EH (cell line): ENCODE measurements at regions not wholly inside any gene's neighbourhood (a gene's known extent, or its start where the extent isn't known, plus 50 kb on each side); places are given as distances from the start of the nearest gene placed in this dataset.

Source experiments
- DNase-seq: peaks from one replicate; pipeline ENCODE4 v3.0.0-alpha.2; 2015; ENCODE audit warnings: low read depth

DNA sequence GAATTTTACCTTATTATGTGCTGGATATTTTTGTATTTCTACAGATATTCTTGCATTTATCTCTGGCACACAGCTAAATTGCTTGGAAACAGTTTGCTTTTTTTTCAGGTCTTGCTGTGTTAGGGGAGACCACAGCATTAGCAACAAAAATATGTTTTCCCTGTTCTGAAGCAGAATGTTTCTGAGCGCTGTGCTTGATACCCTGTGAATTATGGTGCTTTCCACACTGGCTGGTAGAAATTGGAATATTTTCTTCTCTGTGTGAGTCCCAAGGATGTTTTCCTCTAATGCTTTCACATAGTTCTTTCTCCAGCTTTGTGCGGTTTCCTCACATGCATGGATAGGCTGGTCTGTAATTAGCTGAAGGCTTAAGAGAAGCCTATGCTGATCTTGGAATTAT lies 651.6 kb upstream of the IGFBP3 start:
- peak; percentile 7 for DNase-seq

DNA sequence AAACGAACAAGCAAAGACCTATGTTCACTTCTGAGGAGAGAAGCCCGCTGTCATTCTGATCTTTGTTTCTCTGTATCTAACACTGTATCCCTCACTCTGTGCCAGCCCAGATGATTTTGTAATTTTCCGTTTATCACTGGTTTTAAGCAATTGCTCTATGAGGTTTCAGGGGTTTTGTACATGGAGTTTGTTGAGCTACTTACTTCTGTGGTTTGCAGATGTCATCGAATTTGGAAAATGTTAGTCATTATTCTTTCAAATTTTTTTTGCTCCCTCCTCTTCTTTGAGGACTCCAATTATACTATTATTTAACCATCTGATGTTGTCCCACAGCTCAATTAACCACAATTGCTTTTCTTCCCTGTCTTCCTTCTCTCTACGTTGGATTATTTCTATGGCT lies 650.9 kb upstream of the IGFBP3 start:
- DNase-seq, result peak; percentile 40

DNA sequence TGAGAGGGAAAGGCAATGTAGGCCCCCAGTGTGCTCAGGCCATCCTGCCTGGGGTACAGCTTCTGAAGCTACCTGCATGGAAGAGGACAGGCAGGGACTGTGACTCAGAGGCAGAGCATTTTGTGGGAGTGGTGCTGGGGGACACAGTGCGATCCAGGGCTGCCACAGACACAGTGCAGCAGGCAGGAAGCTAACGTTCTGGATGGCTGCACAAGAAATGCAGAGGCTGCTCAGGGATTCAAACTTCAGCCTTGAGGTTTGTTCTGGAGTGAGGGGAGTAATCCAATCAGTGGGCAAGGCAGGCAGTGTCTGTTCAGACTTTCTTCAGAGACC lies 648.0 kb upstream of the IGFBP3 start:
- DNase-seq, result peak; percentile 69

- DNase-seq, result peak; percentile 77
Measured at GRCh38 chr7:46568420-46569132, 647.5 kb upstream of the IGFBP3 start.

DNA sequence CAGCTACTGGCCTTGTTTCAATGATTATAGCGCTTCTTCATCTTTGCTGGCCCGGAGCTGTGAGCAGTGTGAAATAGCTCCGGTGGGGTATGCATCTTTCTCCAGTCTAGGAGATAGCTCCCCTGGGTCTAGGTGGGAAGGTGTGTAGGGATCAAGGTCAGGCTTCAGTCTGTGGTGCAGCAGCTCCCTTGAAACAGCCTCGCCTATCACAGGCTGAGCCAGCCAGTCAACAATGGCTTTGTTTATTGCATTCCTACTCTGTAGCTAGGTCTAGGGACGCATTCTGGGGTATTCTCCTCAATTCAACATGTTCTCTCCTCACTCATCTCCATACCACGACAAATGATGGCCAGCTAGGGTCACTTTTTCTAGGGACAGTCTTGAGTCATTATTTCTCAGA lies 646.8 kb upstream of the IGFBP3 start:
- no peak for DNase-seq

GRCh38 chr7:46566097-46566774 lies 645.2 kb upstream of the IGFBP3 start:
- DNase-seq, result peak; percentile 84

DNA sequence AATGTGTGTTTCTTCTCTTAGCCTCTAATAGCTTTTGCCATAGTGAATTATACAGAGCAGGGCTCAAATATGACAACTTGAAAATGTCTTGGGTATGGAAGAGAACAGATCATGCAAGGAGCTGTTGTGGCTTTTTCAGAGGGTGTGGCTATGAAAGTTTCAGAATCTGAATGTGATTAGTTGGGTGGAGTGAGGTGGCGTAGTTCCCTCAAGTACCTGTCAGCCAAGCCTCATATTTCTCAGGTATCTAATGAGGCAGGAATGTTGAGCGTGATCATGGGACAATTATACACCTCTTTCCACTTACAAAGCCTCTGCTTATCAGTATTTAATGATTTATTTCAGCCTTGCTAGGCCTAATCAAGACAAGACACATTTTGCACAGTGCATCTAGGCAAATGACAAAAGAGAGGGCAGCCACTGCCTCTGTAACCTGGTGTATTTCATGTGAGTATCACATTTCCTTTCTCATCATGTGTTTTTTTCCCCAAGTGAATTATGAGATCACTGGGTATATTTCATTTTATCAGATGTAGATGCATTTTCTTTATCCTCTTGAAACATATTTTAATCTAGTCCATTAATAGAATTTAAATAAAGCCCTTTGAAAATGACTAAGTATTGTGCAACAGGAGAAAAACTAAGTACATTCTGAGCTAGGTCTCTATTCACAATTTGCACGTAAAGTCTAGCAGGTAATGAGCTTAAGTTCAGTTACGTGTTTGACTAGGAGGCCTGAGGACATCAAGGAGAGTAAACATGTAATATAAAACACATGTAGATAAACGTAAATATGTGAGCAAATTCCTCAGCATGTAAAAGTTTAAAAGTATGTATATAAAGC lies 644.4 kb upstream of the IGFBP3 start:
- DNase-seq, result no peak

DNA sequence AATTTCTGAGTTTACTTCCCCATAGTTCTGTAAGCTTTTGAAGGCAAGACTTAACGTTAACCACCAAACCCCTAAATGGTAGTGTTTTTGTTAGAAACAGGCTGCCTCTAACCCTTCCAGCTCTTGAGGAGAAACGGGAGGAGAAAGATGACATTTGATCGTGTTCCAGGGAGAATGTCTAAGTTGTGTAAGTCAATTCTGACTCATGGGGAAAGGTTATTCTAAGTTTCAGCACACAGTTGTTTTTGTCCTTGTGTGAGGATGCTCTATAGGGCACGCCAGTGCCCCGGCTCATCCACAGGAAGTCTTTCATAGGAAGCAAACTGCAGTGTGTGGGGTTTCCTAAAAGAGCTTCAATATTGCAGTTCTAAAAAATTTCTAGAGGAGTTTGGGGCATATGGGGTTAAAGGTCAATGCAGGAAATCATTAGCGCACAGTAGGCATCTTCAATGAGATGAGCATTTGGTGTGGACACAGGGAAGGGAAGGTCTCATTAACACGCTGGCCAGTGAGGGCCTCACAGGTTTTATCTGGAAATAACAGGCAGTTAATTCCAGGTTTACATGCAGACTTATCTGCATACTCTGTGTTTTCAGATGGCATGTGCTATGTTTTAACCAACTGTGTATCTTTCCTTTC lies 638.2 kb upstream of the IGFBP3 start:
- peak; percentile 96 for DNase-seq

DNA sequence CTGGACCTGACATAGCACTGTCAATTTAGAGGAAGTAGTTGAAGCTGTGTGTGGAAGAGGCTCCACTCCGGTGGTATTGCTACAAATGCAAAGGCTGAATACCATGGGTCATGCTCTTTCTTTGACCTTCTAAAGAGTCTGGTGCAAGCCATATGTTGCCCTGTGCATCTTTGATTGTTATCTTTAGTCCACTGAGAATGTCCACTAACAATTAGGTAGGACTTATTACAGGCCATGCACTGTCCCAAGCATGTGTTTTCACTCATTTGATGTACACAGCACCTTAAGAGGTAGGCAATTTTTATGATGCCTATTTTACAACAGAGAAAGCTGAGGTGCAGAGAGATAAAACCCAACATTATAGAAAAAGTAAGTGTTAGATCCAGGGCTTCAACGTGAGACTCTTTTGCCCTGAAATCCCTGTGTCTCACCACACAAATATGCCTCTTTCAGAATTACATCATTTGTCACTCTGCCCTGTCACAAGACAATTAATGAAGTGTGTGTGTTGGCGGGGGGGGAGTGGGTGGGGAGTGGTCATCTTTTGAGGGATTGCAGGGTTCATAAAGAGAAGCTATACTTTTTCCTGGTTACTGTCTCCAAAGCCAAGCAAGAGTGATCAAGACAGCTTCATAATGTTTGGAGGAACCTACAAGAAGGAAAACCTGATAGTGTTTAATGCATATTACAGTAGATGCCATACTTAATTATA lies 637.6 kb upstream of the IGFBP3 start:
- DNase-seq, result peak; percentile 91

- DNase-seq, result no peak
Measured at GRCh38 chr7:46557781-46558180, 636.7 kb upstream of the IGFBP3 start.

DNA sequence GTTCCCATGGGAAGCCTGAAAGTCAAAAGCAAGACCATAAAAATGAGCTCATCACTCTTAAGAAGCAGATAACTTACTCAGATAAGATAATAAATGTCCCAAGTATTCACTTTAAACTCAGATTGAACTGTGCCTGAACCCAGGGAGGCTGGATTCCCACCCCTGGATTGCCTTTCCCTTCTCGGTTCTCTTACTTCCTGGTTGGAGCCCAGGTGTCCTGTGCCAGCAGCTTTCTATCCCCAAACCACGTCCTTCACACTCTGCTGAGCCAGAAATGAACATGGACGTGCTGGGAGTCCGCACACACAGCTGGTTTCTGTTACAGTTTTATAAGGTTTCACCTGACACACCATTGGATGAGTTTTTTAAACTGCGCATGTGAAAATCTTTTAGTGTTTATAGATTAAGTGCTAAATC lies 636.2 kb upstream of the IGFBP3 start:
- DNase-seq, result peak; percentile 86

- peak; percentile 80 for DNase-seq
Measured at GRCh38 chr7:46554688-46555422, 633.8 kb upstream of the IGFBP3 start.

GRCh38 chr7:46551603-46552002 lies 630.5 kb upstream of the IGFBP3 start:
- DNase-seq, result no peak

DNA sequence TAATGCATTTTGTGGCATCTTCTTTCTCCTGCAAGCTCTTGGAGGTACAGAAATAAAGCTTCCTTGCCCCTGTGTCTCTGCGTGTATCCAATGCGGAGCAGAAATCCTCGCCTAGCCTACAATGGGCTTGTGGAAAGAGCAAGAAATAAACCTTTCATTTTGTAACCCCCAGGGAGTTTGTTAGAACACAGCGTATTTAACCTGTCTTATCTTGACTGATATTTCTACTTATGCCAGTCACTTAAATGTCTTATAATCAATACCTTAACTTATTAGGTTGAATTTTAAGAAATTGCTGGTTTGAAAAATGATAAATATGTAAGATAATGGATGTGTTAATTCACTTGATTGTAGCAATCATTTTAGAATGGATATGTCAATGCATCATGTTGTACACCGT lies 629.8 kb upstream of the IGFBP3 start:
- no peak for DNase-seq

- no peak for DNase-seq
Measured at GRCh38 chr7:46549892-46550639, 629.0 kb upstream of the IGFBP3 start.

DNA sequence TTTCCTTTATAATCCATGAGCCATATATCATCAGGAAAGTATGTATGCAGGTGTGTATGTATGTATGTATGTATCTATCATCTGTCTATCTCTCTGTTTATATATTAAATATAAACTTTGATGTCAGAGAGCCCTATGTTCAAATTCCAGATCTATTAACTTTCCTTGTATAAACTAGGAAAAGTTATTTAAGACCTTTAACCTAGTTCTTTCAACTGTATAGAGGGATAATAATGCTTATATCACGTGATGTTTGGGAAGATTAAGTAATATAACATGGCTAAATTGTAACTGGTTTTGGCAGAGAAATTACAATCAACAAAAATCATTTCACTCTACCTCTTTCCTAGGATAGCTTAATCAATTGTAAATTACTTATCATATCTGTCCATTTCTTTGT lies 628.3 kb upstream of the IGFBP3 start:
- DNase-seq, result no peak

GRCh38 chr7:46547044-46547443 lies 626.0 kb upstream of the IGFBP3 start:
- DNase-seq, result no peak

- DNase-seq, result peak; percentile 89
Measured at GRCh38 chr7:46545790-46546189, 624.7 kb upstream of the IGFBP3 start.

DNA sequence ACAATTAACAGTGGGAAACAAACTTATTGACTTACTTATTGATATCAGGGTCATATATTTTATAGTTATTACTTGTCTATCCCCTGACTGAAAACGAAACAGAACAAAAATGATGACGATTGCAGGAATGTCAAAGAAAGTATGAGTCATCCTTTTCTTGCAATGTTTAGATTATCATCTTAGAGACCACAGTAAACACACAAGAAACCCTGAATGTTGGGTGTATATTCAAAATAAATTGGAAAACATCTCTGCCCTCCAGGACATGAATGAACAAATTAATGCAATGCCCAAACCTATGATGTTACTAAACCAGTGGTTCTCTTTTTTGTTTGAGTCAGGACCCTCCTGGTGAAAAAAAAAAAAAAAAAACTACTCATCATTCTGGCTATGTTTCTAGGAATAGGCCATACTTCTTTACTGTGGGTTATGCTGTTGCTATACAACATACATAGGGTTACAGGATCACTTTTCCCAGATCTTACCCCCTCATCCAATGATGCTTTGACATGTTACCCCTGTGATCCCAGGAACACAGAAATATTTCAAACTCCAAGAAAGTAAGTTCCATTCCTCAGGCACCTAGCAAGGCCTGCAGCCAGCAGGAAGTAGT lies 623.4 kb upstream of the IGFBP3 start:
- DNase-seq, result peak; percentile 79

GRCh38 chr7:46542076-46542475 lies 621.0 kb upstream of the IGFBP3 start:
- peak; percentile 17 for DNase-seq
